ENCODE measurements at regions not wholly inside any gene's neighbourhood (a gene's known extent, or its start where the extent isn't known, plus 50 kb on each side); places are given as distances from the start of the nearest gene placed in this dataset.

DNA sequence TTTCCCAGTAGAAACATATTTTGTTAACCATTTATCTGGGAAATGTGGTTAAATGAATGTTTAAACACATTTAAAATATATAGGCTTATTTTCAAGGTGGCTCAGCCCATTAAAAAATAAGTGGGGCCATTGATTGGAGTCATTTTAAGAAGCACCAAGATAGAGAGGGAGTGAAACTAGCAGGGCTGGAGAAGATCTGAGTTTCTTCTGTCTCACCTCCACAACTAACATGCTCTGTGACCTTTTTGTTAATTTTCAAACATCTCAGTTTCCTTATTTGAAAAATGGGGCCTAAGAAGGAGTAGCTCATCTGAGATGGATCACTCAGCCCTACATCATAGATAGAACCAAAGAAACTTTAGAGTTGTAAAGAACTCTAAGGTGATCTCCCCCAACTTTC, 254.8 kb downstream of the KCNS3 start:
- peaks cover 8% of the 10 kb centered on the region for H3K27me3 Mint-ChIP-seq
- no peak overlapping the region for H3K9ac ChIP-seq (ENCODE audit: low read length)
- no peaks in the 10 kb centered on the region for H4K20me1 ChIP-seq (ENCODE audit: control insufficient read depth, insufficient read depth, low read length, poor library complexity, severe bottlenecking)
- DNase-seq, result no peak
- TF ChIP-seq EZH2 (IDR thresholded peaks at IDR 0.05; ENCODE audit: borderline replicate concordance, insufficient read depth, low read depth, low read length, poor library complexity, severe bottlenecking), result no peak
- TF ChIP-seq CTCF (IDR thresholded peaks at IDR 0.05), result no peak
- POLR2A ChIA-PET, result no interaction called here
- CTCF ChIA-PET, result interaction anchor here (1.0 kb wide), 1 partner anchor 17 kb away, joined by 4 read pairs; no protein-coding TSS in a partner anchor
- no peaks in the 10 kb centered on the region for H3K4me1 ChIP-seq (ENCODE audit: control insufficient read depth in 2 of 2, insufficient read depth in 2 of 2, low read length in 2 of 2)
- peaks cover 0 to 2% (median 0%) of the 10 kb centered on the region in 3 donors for H3K9me3 ChIP-seq (ENCODE audit: control extremely low read depth in 1 of 3, control insufficient read depth in 2 of 3, insufficient read depth in 1 of 3, low read length in 2 of 3)
- H3K27ac ChIP-seq (ENCODE audit: low read length in 2 of 2), result no peak overlapping the region
- H3K4me3 Mint-ChIP-seq, result no peak overlapping the region
- H3K4me3 ChIP-seq (ENCODE audit: control extremely low read depth in 1 of 5, extremely low read depth in 1 of 5, insufficient read depth in 1 of 5, low read depth in 2 of 5, low read length in 4 of 5), result no peak overlapping the region
- no peak overlapping the region for H3K27ac Mint-ChIP-seq
- H3K79me2 ChIP-seq (ENCODE audit: control insufficient read depth, insufficient read depth, low read length), result no peaks in the 10 kb centered on the region
- H3K36me3 ChIP-seq (replicated peaks in 1 of 2; ENCODE audit: control extremely low read depth in 1 of 2, control insufficient read depth in 1 of 2, extremely low read depth in 1 of 2, insufficient read depth in 2 of 2, low read length in 1 of 2), result no peaks in the 10 kb centered on the region
- peaks cover 0 to 10% (median 3%) of the 10 kb centered on the region in 4 experiments for H3K27me3 ChIP-seq (replicated peaks in 1 of 4; ENCODE audit: control extremely low read depth in 1 of 4, control insufficient read depth in 3 of 4, insufficient read depth in 4 of 4, low read length in 3 of 4)
- H3K9me3 Mint-ChIP-seq (ENCODE audit: insufficient read depth), result no peaks in the 10 kb centered on the region
- no peaks in the 10 kb centered on the region for H3K4me1 Mint-ChIP-seq
- no peak overlapping the region for H3K4me2 ChIP-seq (replicated peaks; ENCODE audit: low read depth, low read length, poor library complexity, severe bottlenecking)
- ATAC-seq (ENCODE audit: low read depth), result no peak
- intact Hi-C loops (cut with micrococcal nuclease), result no loop called here
- no peak overlapping the region for H2AFZ ChIP-seq (ENCODE audit: insufficient read depth, low read depth, low read length, poor library complexity, severe bottlenecking)

DNA sequence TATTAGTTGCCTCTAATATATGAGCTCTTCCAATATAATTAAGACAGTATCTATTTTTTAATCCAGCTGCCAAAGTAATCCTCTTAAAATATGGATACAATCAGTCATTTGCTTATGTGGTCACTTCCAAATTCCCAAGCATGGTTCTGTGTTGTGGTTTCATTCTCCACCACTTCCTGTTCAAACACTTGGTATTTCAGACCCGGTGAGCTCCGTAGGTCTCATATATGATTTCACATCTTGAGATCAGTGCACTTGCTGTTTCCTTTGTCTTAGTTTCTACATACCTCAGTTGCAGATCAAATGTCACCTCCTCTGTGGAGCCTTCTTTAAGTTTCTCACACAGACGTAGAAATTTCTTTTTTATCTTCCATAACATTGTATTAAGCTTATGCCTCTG, 254.2 kb downstream of the KCNS3 start:
- Histone ChIP-seq H3K4me1 (ENCODE audit: control insufficient read depth in 2 of 2, insufficient read depth in 2 of 2, low read length in 2 of 2) (no peaks in the 10 kb centered on the region), H3K4me2 (replicated peaks; ENCODE audit: low read depth, low read length, poor library complexity, severe bottlenecking) (no peak overlapping the region), H3K9ac (ENCODE audit: low read length) (no peak overlapping the region), H3K9me3 (ENCODE audit: control extremely low read depth in 1 of 3, control insufficient read depth in 2 of 3, insufficient read depth in 1 of 3, low read length in 2 of 3) (peaks cover 0 to 2% (median 0%) of the 10 kb centered on the region in 3 donors), H2AFZ (ENCODE audit: insufficient read depth, low read depth, low read length, poor library complexity, severe bottlenecking) (no peak overlapping the region), H3K79me2 (ENCODE audit: control insufficient read depth, insufficient read depth, low read length) (no peaks in the 10 kb centered on the region), H3K27me3 (replicated peaks in 1 of 4; ENCODE audit: control extremely low read depth in 1 of 4, control insufficient read depth in 3 of 4, insufficient read depth in 4 of 4, low read length in 3 of 4) (peaks cover 0 to 10% (median 3%) of the 10 kb centered on the region in 4 experiments), H3K4me3 (ENCODE audit: control extremely low read depth in 1 of 5, extremely low read depth in 1 of 5, insufficient read depth in 1 of 5, low read depth in 2 of 5, low read length in 4 of 5) (no peak overlapping the region), H4K20me1 (ENCODE audit: control insufficient read depth, insufficient read depth, low read length, poor library complexity, severe bottlenecking) (no peaks in the 10 kb centered on the region), H3K36me3 (replicated peaks in 1 of 2; ENCODE audit: control extremely low read depth in 1 of 2, control insufficient read depth in 1 of 2, extremely low read depth in 1 of 2, insufficient read depth in 2 of 2, low read length in 1 of 2) (no peaks in the 10 kb centered on the region), H3K27ac (ENCODE audit: low read length in 2 of 2) (no peak overlapping the region)
- no peak for DNase-seq
- no peak for ATAC-seq (ENCODE audit: low read depth)
- Mint-ChIP-seq H3K4me1 (no peaks in the 10 kb centered on the region), H3K4me3 (no peak overlapping the region), H3K27me3 (peaks cover 8% of the 10 kb centered on the region), H3K27ac (no peak overlapping the region), H3K9me3 (ENCODE audit: insufficient read depth) (no peaks in the 10 kb centered on the region)
- intact Hi-C loops (cut with micrococcal nuclease), result no loop called here
- 0% methylated on average over 2 of the region's 3 CpGs for WGBS (ENCODE audit: insufficient coverage)
- CTCF ChIA-PET, result no interaction called here
- TF ChIP-seq CTCF (IDR thresholded peaks at IDR 0.05) (no peak), EZH2 (IDR thresholded peaks at IDR 0.05; ENCODE audit: borderline replicate concordance, insufficient read depth, low read depth, low read length, poor library complexity, severe bottlenecking) (no peak)
- POLR2A ChIA-PET, result no interaction called here

Measured in B cell (primary cell).